T47D (cell line): ENCODE measurements at regions not wholly inside any gene's neighbourhood (a gene's known extent, or its start where the extent isn't known, plus 50 kb on each side); places are given as distances from the start of the nearest gene placed in this dataset.

Source experiments
- DNase-seq, 2 experiments: peaks; one replicate each; pipeline versions ENCODE4 v3.0.0 to v3.0.0-alpha.2; 2011 to 2012; ENCODE audit warnings: low read depth in 1 of 2, low spot score in 1 of 2
- JUND ChIP-seq: IDR thresholded peaks from 2 replicates; pipeline ENCODE4 v1.6.1; 2012; ENCODE audit warnings: low read depth
- in situ Hi-C: cut with HindIII; loops from 2 replicates; pipeline ENCODE4 v1.10.0; 2016; ENCODE audit warnings: low sequenced_read_pairs, low pct_unique_long_range_greater_than_20kb

DNA sequence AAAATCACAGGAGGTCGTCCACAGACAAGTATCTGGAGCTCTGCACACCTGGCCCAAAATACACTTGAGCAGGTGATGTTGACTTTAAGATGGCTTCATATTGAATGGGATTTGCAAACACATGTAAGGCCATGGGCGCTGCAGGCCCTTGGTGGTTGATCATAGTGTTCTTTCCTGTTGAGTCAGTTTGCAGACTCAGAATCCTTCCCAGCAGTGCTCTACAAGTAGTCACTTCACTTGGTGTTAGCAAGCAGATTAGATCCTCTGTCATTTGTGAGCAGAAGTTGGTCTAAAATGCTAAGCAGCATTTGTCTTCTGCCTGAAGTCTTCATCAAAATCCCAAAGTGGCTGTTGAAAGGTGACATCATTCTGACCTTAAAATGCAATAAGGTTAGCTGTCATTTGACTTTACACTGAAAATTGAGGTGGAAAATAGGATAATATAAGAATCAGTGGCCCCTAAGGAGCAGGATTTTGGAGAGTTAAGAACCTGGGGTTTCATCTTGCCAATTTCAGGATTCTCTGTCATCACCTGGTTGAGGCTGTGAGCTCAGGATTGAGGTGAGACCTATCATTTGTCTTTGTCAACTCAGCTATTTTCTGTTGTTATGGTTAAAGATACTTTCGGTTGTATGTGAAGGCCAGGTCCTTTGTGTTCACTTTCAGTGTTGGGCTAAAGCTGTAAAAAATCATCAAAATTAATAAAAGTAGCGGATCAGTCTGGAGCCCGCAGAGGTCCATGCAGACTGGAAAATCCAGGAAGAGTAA lies 114.5 kb downstream of the LRRC70 start:
- DNase-seq = peak in 1 of 2 experiments; percentile 9
- no peak for TF ChIP-seq JUND
- in situ Hi-C loops = no loop called here

DNA sequence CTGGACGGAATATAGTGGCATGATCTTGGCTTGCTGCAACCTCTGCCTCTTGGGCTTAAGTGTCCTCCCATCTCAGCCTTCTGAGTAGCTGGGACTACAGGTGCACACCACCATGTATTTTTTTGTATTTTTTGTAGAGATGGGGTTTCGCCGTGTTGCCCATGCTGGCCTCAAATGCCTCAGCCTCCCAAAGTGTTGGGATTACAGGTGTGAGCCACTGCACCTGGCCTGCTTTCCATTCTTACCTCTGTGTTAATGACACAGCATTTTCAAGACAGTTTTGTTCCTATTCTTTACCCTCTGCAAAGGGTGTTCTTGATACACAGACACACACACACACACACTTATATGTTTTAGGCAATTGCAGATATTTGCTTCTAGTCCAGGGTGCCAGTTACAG lies 113.3 kb downstream of the LRRC70 start:
- TF ChIP-seq JUND = no peak
- no peak for DNase-seq
- in situ Hi-C loops = no loop called here

DNA sequence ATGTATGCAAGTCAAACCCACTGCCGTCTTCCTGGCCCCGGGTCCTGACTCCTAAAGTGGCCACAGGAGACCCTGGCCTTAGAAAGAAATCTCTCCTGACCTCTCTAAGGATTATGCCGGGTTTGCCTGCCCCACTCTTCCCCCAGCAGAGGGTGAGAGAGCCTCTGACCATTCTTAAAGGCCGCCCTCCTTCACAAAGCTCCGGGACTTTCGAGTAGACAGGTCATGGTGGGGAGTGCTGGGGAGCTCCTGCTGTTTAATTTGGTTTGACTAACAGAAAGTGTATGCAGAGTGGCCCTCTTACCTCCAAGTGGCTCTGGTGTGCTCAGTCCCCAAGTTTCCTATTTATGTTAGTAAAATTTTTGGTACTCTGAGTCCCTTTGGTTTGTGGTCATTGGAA lies 111.8 kb downstream of the LRRC70 start:
- in situ Hi-C loops = no loop called here
- DNase-seq = no peak
- TF ChIP-seq JUND = no peak

DNA sequence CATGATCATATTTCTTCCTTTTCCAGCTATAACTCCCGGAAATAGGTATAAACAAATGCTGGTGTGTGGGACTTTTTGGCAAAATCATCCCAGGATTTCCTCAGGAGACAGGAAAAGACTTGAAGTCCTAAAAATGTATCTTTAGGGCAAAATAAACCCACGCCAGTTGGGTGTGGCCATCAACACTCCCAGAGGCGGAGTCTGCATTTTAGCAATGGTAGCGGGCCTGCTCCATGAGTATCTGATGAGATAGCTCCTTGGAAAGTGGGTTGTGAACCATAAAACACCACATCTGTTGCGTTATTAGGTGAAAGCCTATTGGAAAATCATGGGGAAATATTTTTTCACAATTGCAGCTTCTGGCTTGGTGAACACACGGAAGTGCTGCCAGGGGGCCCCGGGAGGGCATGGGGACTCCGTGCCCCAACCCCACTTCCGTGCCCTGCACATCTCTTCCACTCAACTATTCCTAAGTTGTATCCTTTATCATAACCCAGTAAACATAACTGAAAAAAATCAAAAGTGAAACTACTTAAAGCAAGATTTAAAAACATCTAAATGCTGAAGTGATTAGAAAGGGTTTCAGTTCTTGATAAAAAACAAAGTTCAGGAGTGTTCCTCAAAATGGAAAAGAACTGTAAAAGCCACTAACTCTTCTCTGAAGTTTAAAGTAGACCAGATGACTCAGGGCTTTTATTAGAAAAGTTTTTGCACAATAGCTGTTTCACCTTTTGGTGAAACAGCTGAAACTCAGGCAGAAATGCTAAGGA lies 111.2 kb downstream of the LRRC70 start:
- in situ Hi-C loops = no loop called here
- TF ChIP-seq JUND = no peak
- DNase-seq = no peak

DNA sequence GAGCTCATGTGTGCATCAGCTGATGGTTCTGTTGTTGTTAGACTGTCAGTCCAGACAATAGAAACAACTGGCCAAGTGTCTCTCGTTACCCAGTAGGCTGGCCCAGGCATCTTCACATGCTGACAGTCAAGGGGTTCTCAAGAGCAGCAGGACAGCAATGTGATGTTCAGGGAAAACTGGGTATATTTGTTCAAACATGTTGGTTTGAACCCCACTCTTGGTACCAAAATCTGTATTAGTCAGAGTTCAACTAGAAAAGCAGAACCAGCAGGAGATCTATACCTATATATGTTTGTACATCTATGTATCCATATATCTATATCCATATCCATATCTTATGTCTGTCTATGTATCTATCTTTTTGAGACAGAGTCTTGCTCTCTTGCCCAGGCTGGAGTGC lies 108.1 kb downstream of the LRRC70 start:
- in situ Hi-C loops = no loop called here
- TF ChIP-seq JUND = no peak
- DNase-seq = no peak

DNA sequence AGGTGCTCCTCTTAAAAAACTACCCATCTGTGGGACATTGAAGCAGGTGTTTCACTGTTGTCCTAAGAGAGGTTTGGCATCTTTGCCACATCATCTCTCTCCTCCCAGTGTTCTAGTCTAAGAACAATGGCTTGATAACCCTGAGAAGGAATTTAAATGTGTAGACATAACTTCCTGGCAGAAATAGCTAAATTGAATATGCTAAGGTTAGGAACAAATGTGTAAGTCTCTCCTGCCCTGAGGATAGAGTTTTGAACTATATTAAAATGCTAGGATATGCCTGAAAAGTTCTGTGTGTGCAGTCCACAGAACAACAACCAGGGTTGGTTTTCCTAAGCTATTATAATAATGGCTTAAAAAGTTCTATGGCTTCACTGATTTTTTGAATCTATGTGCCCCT lies 106.6 kb downstream of the LRRC70 start:
- no peak for TF ChIP-seq JUND
- DNase-seq = no peak
- in situ Hi-C loops = no loop called here

DNA sequence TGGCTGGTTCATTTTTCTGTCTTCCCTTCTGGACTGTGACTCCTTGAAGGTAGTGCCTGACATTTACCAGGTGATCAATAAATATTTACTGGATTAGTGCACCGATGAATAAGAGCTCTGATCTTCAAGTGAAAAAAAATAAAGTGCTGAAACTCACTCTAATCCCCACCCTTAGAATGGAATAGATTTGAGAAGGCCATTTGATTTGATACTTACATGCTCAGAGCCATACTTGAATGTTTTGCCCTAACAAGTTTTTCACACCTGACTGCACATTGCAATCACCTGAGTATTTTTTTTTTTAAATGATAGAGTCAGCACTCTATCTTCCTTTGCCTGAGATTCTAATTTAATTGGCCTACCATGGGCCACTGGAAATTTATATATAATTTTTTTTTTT lies 105.7 kb downstream of the LRRC70 start:
- DNase-seq = no peak
- no peak for TF ChIP-seq JUND
- in situ Hi-C loops = no loop called here

DNA sequence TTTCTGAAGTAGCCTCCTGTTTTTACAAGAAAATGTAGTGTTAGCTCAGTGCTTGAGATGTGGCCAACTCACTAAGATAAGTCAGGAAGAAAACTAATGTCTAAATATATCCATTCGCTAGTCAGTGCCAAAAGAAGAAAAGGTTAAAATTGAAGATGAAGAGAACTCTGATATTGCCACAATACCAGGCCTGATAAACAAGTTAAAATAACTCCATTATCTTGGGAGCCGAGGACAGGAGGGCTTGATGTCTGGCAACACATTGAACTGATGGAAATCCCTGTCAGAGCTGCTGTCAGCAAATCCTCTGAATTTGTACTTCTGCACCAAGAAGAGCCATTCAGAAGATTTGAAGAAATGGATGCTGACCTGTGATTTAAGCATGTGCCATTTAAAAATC lies 103.4 kb downstream of the LRRC70 start:
- in situ Hi-C loops = no loop called here
- DNase-seq = no peak
- no peak for TF ChIP-seq JUND

DNA sequence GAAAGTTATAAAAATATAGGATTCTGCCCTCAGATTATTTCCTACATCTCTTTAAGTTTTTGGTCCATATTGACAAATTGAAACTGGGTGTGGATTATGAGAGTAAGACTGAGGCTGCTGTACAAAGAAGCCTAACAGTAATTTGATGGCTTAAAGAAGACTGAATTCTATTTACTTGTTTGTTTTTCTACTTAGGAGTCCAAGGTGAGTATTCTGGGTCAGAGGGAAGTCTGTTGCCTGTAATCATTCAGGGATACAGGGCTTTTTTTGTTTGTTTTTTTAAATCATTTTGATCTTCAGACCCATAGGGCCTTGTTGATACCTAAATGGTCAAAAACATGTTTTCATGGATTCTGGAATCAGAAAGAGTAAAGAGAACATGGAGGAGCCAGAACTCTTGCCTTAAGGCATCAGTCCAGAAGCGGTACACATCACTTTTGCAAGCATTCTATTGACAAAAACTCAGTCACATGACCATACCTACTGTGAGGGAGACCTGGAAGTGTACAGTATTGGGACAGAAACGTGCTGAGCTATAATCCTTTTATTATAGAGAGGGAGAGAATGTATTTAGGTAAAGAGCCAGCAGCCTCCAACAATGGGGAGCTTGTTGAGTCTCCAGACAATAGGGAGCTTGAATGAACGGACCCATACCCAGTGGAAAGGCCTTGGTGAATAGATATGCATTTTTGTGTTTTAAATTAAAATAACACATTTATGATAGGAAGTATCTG lies 102.7 kb downstream of the LRRC70 start:
- TF ChIP-seq JUND = no peak
- DNase-seq = no peak
- in situ Hi-C loops = no loop called here

DNA sequence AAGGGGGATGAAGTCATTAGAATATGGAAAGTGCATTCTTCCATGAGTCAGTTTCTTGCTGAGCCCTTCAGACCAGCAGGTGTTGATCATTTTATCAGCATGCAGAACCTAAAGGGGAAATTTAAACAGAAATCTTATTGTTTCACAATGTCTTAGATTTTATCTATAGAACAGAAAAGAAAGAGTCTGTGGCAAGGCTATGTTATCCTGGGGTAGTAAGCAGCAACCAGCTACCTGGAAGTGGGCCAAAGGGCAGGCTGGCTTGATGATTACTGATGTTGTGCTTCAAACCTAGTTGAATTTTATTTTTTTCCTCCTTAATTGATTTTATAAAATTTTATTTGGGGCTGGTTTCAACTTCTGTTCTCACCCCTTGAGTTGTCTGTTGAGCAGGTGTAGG lies 101.5 kb downstream of the LRRC70 start:
- in situ Hi-C loops = no loop called here
- TF ChIP-seq JUND = no peak
- DNase-seq = no peak
